SW 1271 (cell line): ENCODE measurements at regions not wholly inside any gene's neighbourhood (a gene's known extent, or its start where the extent isn't known, plus 50 kb on each side); places are given as distances from the start of the nearest gene placed in this dataset.

Experiments used
- DNase-seq, 2 experiments: peaks; one replicate each; lab custom pipeline; 2025; lab: John Stamatoyannopoulos, UW

GRCh38 chr6:147621263-147621662, 112.8 kb downstream of the SAMD5 start:
- DNase-seq: no peak

- no peak for DNase-seq
Observed at GRCh38 chr6:147621961-147622360, 113.5 kb downstream of the SAMD5 start.

- no peak for DNase-seq
Observed at GRCh38 chr6:147624946-147625515, 116.5 kb downstream of the SAMD5 start.

GRCh38 chr6:147625946-147626345, 117.5 kb downstream of the SAMD5 start:
- no peak for DNase-seq

GRCh38 chr6:147627411-147627810, 118.9 kb downstream of the SAMD5 start:
- DNase-seq: no peak

GRCh38 chr6:147633191-147633590, 124.7 kb downstream of the SAMD5 start:
- DNase-seq: no peak

- no peak for DNase-seq
Observed at GRCh38 chr6:147637620-147638195, 129.2 kb downstream of the SAMD5 start.

- DNase-seq: no peak
Observed at GRCh38 chr6:147639279-147639678, 130.8 kb downstream of the SAMD5 start.

- no peak for DNase-seq
Observed at GRCh38 chr6:147640606-147641005, 132.1 kb downstream of the SAMD5 start.

GRCh38 chr6:147641511-147641910, 133.0 kb downstream of the SAMD5 start:
- DNase-seq: no peak

- no peak for DNase-seq
Observed at GRCh38 chr6:147642458-147642857, 134.0 kb downstream of the SAMD5 start.

- no peak for DNase-seq
Observed at GRCh38 chr6:147643341-147644200, 135.1 kb downstream of the SAMD5 start.

- DNase-seq: no peak
Observed at GRCh38 chr6:147648916-147649315, 140.4 kb downstream of the SAMD5 start.

GRCh38 chr6:147651249-147652063, 143.0 kb downstream of the SAMD5 start:
- DNase-seq: no peak

- no peak for DNase-seq
Observed at GRCh38 chr6:147653631-147654030, 145.1 kb downstream of the SAMD5 start.

GRCh38 chr6:147654103-147654845, 145.8 kb downstream of the SAMD5 start:
- DNase-seq: no peak

GRCh38 chr6:147660334-147661311, 152.1 kb downstream of the SAMD5 start:
- no peak for DNase-seq

GRCh38 chr6:147662646-147663045, 154.2 kb downstream of the SAMD5 start:
- DNase-seq: no peak

- DNase-seq: no peak
Observed at GRCh38 chr6:147664092-147664491, 155.6 kb downstream of the SAMD5 start.

- no peak for DNase-seq
Observed at GRCh38 chr6:147666255-147666654, 157.8 kb downstream of the SAMD5 start.
